ENCODE measurements at regions not wholly inside any gene's neighbourhood (a gene's known extent, or its start where the extent isn't known, plus 50 kb on each side); places are given as distances from the start of the nearest gene placed in this dataset.
"Not testable (repeated sequence)": the region's sequence is repeated elsewhere in the genome, so short reads cannot be mapped to it uniquely, and the experiment has no call there.

DNA sequence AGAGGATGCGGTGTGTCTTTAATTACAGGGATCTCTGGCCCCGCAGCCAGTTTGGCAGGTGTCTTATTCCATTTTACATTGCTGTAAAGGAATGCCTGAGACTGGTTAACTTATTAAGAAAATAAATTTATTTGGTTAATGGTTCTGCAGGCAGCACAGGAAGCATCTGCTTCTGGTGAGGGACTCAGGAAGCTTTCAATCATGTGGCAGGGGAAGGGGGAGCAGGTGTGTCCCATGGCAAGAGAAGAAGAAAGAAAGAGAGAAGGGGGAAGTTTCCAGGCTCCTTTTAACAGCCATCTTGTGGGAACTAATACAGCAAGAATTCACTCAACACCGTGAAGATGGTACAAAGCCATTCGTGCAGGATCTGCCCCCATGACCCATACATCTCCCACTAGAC, 128.0 kb upstream of the CRBN start:
- no peak for DNase-seq

DNA sequence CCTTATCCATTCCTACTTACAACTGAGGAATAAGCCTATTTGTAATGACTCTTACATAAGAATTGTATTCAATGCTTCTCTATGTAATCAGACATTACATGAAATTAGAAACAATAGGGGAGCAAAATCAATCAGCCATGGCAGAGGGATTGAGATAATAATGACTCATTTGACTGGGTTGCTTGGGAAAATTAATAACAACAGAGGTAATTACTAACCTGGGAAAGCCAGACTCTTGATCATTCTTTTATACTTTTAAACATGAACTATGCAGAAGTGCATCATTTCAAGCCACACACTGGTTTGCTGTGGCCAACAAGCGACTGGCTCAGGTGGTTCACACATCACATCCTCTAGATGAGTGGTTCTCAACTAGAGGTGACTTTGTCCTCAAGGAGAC, 126.3 kb upstream of the CRBN start:
- peak; percentile 80 for DNase-seq

DNA sequence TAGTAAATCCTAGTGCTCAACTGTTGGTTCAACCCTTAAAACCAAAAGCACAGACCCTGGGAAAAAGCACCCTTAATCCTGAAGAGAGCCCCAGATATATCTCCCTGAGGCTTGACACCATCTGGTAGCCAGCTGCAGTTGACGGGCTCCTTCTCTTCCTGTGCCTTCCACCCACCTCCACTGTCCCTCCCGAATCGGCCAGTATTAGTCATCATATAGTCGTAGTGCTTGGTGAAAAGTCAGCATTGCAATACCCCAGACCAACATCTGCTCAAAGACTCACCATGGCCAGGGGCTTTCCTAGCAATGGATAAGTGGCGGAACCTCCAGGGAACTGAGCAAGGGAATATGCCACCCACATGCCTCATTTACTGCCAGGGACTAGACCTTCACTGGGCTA, 125.6 kb upstream of the CRBN start:
- no peak for DNase-seq

DNA sequence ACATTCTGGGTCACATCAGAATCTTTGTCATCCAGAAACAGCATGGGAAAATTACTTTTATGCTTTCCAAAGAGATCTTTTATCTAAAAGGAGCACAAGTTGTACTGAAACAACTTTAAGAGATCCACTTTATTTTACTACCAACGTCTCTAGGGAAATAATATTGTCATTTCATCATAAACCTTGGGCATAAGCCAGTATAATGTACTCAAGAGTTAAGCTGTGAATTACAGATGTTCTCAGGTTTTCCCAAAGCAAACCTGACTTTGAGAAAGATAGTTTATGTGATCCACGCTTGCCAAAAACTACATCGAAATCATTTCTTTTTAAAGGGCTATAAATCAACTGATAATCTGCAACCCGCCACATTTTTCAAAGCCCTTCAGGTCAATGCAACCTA, 124.1 kb upstream of the CRBN start:
- no peak for DNase-seq

DNA sequence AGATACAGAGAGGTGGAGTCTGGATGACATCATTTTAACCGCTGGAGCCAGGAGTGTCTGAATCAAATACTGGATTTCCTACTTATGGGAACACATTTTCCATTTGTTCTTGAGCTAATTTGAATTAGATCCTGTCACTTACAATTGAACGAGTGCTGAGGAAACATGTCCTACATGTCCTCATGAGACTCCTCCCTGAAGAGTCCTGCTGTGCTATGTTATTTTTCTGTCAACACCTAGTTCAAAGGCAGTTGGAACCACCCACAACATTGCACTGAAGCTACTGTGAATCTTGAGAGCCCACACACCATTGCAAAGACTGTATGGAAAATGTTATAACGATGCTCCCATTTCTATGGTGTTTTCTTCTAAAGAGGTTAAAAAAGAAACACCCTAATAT, 123.5 kb upstream of the CRBN start:
- no peak for DNase-seq

DNA sequence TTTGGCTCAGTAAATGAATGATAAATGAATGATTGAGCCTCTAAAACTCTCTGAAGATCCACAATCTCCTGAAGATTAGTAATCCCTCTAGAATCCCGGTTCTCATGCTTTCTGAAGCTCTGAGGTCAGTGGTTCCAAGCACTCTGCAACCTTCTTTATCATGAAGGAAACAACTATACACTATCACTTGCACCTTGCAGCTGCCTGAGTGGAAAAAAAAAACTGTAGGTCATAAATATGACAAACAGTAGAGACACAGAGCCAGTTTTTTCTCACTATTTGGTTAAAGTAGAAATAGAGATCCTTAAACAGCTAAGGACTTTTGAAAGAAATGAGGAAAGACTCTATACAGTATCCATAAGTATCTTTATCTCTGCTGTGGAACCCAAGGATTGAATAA, 122.0 kb upstream of the CRBN start:
- no peak for DNase-seq

DNA sequence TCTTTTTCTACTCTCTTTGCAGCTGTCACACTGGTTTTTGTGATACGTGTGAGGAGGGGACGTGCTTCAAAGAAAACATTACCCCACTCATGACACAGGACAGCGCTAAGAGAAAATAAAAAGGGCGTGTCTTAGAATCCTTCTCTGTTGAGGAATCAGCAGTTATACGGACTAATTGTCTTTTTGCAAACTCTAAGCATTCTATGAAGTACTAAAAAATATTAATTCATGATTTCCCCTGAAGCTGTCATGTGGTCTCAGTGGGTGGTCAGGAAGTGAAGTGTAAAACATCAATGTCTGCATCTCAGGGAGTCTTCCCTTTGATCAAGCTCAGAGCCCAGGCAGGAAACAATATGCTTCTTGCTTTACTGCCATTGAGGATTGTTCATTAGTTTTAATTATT, 117.5 kb upstream of the CRBN start:
- DNase-seq, result no peak

DNA sequence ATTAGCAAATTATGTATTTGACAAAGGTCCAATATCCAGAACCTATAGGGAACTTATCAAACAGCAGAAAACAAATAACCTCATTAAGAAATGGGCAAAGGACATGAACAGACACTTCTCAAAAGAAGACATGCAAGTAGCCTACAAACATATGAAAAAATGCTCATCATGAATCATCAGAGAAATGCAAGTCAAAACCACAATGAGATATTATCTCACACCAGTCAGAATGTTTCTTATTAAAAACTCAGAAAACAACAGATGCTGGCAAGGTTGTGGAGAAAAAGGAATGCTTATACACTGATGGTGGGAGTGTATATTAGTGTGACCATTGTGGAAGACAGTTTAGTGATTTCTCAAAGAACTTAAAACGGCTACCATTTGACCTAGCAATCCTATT, 116.1 kb upstream of the CRBN start:
- no peak for DNase-seq

DNA sequence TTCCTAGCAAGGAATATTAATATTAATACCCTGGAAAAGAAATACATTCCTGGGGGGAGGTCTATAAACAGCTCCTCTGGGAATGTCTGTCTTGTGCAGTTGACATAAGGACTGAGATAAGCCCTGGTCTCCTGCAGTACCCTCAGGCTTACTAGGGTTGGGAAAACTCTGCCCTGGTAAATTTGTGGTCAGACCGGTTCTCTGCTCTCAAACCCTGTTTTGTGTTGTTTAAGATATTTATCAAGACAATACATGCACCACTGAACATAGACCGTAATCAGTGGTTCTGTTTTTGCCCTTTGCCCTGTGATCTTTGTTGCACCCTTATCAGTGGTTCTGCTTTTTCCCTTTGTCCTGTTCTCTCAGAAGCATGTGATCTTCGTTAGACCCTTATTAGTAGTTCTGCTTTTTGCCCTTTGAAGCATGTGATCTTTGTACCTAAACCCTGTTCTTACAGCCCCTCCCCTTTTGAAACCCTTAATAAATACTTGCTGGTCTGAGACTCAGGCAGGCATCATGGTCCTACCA, 112.3 kb upstream of the CRBN start:
- DNase-seq, result not testable (repeated sequence)

DNA sequence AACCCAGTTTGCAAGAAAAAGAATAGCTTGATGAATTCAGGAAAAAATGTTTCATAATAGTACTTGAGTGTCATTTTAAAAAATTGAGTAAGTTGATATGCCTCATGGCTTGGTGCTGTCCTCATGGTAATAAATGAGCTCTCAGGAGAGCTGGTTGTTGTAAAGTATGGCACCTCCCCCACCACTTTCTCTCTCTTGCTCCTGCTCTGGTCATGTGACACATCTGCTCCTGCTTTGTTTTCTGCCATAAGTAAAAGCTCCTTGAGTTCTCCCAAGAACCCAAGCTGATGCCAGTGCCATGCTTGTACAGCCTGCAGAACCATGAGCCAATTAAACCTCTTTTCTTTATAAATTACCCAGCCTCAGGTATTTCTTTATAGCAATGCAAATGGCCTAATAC, 108.8 kb upstream of the CRBN start:
- DNase-seq, result no peak

DNA sequence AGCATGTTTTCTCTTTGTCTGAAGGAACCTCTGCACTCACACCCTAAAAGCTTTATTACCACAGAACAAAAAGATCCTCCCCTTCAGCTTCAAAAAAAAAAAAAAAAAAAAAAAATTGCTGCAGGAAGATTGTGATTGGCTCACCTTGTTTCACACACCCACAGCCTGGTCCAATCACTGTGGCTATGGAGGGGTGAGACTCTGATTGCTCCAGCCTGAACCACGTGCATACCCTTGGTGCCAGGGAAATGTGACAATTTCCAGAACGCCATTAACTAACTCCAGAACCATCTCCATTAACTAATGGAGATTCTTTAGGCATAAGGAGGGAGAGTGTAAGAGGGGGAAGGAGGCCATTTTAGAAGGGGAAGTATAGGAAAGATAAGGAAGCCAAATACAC, 106.5 kb upstream of the CRBN start:
- no peak for DNase-seq

DNA sequence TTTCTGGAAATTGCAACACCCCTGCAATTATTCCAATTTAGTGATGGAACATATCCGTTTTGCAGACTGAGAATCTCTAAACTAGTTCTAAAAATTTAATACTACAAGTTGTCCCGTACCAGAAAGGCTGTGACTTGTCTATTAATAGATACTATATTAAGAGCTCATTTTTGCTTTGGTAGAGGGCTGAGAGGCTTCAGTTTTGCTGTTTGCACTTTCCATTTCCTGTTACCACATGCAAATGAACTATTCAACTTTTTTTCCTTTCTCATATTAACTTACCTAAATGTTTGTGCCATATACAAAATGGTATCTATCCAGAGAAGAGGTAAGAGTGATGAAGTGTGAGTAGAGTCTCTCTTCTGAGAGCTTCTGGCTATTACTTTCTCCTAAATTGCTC, 101.5 kb upstream of the CRBN start:
- DNase-seq, result no peak

DNA sequence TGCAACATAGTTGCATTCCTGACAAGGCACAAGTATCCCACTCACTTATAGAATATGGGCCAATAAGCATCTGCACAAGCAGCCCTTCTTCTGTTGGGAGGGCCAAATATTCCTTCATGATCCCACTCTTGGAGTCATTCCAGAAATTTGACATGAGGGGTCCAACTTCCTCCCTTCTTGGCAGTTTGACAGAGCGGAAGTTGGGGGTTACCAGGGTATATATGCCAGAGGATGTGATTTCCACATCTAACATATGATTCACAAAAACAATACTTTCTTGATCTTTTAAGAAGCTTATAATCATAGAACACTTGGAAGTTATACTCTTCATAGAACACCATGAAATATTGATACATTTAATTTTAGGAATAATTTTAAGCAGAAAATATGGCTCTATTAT, 100.9 kb upstream of the CRBN start:
- no peak for DNase-seq

DNA sequence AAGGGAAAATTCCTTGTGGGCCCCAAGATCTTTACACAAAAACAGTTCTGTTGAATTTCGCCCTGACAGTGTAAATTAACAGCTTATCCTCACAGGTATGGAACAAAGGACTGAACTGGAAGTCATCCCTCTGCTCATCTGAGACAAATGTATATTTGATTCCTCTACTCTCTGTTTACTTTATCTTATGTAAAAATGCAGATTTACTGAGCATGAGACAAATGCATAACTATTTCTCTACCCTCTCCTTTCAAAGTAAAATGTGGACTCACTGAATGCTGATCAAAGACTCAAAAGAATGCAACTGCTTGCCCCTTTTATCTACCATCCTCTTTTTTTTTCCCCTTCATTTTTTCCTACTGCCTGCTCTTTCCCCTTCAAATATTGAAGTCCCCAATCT, 98.6 kb upstream of the CRBN start:
- no peak for DNase-seq

DNA sequence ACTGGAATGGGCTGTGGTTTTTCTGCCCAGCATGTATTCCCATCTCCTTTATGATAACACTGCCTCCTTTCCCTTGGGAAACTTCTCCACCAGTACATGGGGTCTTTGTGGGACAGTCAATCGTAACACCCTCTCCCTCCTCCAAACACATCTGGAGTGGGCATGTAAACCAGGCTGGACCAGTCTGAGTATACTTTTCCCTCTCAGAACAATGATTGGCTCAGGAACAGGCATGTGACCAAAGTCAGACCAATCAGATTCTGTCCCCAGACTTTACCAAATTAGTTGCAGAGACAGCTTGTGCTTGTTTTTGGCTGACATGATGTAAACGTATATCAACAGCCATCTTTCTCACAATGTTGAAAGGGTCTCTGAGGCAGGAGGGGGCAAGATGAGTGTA, 97.1 kb upstream of the CRBN start:
- DNase-seq, result no peak

DNA sequence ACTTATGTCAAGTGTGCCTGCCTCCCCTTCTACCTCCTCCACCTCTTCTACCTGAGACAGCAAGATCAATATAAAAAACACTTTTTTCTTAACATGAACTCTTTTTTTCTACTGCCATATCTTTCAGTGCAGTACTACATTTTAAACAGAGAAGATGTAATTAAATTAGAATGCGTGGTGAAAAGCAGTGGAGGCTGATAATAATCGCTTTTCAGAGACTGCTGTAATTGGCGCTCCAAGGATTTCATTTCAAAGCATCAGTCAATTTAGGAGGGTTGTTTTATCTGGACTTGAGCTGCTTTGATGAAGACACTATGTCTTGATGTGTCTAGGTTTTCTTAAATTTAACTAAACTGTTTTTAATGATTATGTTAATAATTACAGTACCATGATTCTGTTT, 85.3 kb upstream of the CRBN start:
- no peak for DNase-seq

DNA sequence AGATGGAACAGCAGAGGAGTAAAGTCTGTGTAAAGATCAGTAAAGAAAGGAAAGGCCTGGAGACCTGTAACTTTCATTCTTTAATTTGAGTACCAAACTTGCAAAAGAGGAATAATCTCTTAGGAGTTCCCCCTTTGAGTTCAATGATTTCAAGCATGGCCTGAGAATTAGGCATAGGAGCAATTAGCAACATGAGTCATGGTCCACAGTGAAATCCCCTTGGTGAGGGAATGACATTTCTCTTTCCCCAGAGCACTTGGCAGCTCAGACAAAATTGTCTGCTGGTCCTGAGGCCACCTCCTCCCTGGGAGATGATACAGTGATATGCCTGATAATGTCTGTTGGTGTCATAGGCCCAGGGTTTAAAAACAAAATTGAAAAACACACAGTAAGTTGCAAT, 81.4 kb upstream of the CRBN start:
- no peak for DNase-seq

DNA sequence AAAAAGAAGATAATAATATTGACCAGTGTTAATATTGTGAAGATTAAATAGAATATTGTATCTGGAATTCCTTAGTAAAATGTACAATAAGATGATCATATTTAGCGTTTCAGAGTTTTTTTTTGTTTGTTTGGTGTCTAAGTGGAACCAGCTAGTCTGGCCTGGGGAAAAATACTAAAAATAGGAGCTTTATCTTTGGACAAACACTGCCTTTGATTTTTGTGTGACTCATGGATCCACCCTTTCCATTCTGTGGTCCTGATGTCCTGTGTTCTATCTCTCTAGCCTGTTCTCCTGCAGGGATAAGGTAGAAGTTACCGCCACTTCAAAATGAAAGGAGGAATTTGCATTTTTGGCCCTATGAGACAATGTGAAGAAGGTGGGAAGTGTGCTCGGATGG, 79.7 kb upstream of the CRBN start:
- DNase-seq, result no peak

DNA sequence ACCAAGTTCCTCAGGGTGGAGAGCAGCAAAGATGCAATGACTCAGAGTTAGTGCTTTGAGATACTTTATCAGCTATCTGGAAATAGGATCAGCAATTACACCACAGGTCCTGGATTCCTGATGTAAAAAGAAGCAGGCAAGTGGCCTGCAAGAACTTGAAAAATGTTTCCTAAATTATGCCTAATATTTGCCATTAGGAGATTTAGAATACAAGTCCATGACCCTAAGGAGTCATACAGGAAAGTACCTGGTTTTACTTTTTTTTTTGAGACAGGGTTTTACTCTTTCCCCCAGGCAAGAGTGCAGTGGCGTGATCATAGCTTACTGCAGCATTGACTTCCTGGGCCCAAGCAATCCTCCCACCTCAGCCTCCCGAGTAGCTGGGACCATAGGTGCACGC, 78.8 kb upstream of the CRBN start:
- no peak for DNase-seq

DNA sequence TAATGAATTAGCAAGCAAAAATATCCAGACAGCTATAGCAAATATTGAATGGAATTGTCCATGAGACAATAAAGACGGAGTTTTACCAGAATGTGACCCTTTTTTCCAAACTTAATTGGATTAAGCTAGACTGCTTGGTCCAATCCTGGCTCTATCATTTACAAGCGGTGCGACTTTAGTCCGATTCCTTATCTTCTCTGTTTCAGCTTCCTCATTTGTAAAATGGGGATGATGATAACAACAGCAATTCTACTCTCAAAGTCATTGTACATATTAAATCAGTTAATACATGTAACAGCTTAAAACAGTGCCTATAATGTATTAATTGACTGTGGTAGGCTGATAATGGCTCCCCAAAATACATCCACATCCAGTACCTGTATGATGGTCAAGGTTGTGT, 62.1 kb upstream of the CRBN start:
- no peak for DNase-seq

DNA sequence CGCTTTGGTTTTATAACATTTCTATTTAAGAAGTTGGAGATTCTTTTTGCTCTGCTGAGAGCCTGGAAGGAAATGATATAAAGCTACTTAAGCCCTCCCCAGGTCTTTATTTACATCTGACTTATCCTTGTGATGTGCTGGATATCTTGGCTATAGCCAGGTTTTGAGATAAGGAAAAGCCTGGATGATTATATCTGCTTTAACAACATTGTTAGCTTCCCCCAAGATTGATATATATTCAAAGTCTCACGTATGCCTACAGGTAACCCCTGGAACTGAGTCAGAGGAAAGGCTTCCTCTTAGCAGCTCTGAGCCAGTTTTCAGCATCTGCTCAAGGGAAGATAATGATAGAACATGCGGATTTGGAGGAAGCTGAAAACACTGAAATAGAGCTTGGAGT, 61.5 kb upstream of the CRBN start:
- no peak for DNase-seq

DNA sequence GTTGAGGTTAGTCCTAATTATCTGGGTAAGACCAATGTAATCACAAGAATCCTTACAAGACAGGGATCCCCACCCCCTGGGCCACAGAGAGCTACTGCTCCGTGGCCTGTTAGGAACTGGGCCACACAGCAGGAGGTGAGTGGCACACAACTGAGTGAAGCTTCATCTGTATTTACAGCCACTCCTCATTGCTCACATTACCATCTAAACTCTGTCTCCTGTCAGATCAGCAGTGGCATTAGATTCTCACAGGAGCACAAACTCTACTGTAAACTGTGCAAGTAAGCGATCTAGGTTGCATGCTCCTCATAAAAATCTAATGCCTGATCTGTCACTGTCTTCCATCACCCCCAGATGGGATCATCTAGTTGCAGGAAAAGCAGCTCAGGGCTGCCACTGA, 58.5 kb upstream of the CRBN start:
- DNase-seq, result no peak

DNA sequence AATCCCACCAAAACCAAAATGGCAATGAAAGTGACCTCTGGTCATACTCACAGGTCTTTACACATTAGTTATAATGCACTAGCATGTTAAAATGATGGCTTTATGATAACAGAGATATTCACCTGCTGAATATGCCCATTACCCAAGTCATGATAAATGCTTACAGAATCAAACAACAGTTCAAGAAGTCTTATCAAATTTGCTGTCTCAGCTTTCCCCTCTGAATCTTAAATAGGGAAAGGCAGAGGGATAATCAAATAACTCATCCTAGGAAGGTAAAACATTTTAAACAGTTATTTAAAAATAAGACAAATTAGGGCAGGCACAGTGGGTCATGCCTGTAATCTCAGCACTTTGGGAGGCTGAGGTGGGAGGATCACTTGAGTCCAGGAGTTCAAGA, 52.8 kb upstream of the CRBN start:
- DNase-seq, result no peak
